Upper lobe of left lung (tissue), 6 donors: ENCODE measurements at regions not wholly inside any gene's neighbourhood (a gene's known extent, or its start where the extent isn't known, plus 50 kb on each side); places are given as distances from the start of the nearest gene placed in this dataset.

Experiments used
- ATAC-seq, 2 donors: fragments of 200-7000 bp; cut with Tn5 transposase; one replicate each; pipeline ENCODE4 v1.9.1; 2022; ENCODE audit warnings: mild to moderate bottlenecking in 2 of 2, moderate library complexity in 2 of 2; ENCODE audit not compliant: low FRiP score in 2 of 2
- DNase-seq, 2 donors: peaks; one replicate each; pipeline ENCODE4 v3.0.0-alpha.2; 2019 to 2020
- H3K27ac ChIP-seq, 4 donors: fragments of 200-600 bp; sonication (generic); one replicate each; pipeline ENCODE4 v1.5.1; 2016 to 2019
- H3K27me3 ChIP-seq, 4 donors: fragments of 200-600 bp; sonication (generic); one replicate each; pipeline ENCODE4 v1.5.1; 2017 to 2019
- H3K36me3 ChIP-seq, 4 donors: fragments of 200-600 bp; sonication (generic); one replicate each; pipeline ENCODE4 v1.5.1; 2016 to 2019
- H3K4me1 ChIP-seq, 4 donors: fragments of 200-600 bp; sonication (generic); one replicate each; pipeline ENCODE4 v1.5.1; 2018 to 2019
- H3K4me3 ChIP-seq, 4 donors: fragments of 200-600 bp; sonication (generic); one replicate each; pipeline ENCODE4 v1.5.1; 2017 to 2019; ENCODE audit warnings: mild to moderate bottlenecking in 2 of 4, moderate library complexity in 1 of 4
- H3K9me3 ChIP-seq, 4 donors: fragments of 200-600 bp; sonication (generic); one replicate each; pipeline ENCODE4 v1.5.1; 2018 to 2019
- CTCF ChIP-seq, 6 experiments: fragments of 450-650 bp in 4 of 6; fragments of 200-600 bp in 2 of 6; sonication (generic) in 2 of 6; IDR thresholded peaks; one replicate each; pipeline ENCODE4 v1.5.1; 2016 to 2019; ENCODE audit warnings: antibody characterized with exemption in 6 of 6
- EP300 ChIP-seq, 4 donors: sonication (generic); formaldehyde crosslinking; IDR thresholded peaks; one replicate each; pipeline ENCODE4 v1.5.1; 2017; ENCODE audit warnings: antibody characterized with exemption in 4 of 4, control low read depth in 2 of 4
- POLR2A ChIP-seq, 4 donors: fragments of 450-650 bp; IDR thresholded peaks; one replicate each; pipeline ENCODE4 v1.5.1; 2016 to 2017; ENCODE audit warnings: antibody characterized with exemption in 4 of 4, mild to moderate bottlenecking in 2 of 4
- POLR2AphosphoS5 ChIP-seq, 2 donors: sonication (generic); formaldehyde crosslinking; IDR thresholded peaks; one replicate each; pipeline ENCODE4 v1.5.1; 2017; ENCODE audit warnings: antibody characterized with exemption in 2 of 2
- WGBS, 2 donors: methylation state at CpG; one replicate each; pipeline ENCODE4 v1.1.5; 2017 to 2018; 5-methylcytosine and 5-hydroxymethylcytosine counted together
- donor health status: DM: no; HTN: no; CAD: no; lungs with moderate emphysema.
- donor health status: DM: no; HTN: yes; CAD: no; lungs with severe emphysema.

- no peak overlapping the region for H3K4me3 ChIP-seq
- H3K36me3 ChIP-seq: no peaks in the 10 kb centered on the region
- DNase-seq: no peak
- WGBS, 2 donors: 83 to 88% methylated on average over 5 of the region's 5 CpGs
- no peak overlapping the region for H3K27ac ChIP-seq
- H3K9me3 ChIP-seq: no peaks in the 10 kb centered on the region
- no peaks in the 10 kb centered on the region for H3K27me3 ChIP-seq
- no peaks in the 10 kb centered on the region for H3K4me1 ChIP-seq
- ATAC-seq: no peak
- TF ChIP-seq POLR2AphosphoS5 (IDR thresholded peaks at IDR 0.05) (no peak), CTCF (IDR thresholded peaks at IDR 0.05) (no peak), POLR2A (IDR thresholded peaks at IDR 0.05) (no peak), EP300 (IDR thresholded peaks at IDR 0.05) (no peak)
These were observed 423.2 kb upstream of the PCDH15 start for GRCh38 chr10:55224007-55224781.

DNA sequence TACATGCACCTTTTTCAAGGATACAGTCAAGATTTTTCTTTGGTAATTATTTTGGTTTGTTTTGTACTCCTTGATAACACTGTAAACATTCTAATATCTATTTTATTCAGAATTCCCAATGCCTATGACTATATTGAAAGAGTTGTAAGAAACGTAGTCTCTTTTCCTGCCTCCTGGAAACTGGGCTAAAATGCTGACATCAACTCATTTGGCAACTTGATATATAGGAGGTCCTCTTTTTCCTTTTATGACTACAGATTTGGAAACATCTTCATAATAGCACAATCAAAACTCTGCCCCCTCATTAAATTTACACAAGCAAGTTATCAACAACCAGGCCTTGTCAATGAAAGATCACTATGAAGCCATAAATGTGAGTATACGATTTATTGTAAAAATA is 422.3 kb upstream of the PCDH15 start:
- H3K4me3 ChIP-seq: no peak overlapping the region
- H3K36me3 ChIP-seq: no peaks in the 10 kb centered on the region
- H3K27ac ChIP-seq: no peak overlapping the region
- no peak for ATAC-seq
- H3K27me3 ChIP-seq: no peaks in the 10 kb centered on the region
- no peaks in the 10 kb centered on the region for H3K4me1 ChIP-seq
- DNase-seq: no peak
- 88% methylated on average over 2 of the region's 2 CpGs for WGBS, 2 donors
- no peaks in the 10 kb centered on the region for H3K9me3 ChIP-seq
- TF ChIP-seq POLR2A (IDR thresholded peaks at IDR 0.05) (no peak), POLR2AphosphoS5 (IDR thresholded peaks at IDR 0.05) (no peak), EP300 (IDR thresholded peaks at IDR 0.05) (no peak), CTCF (IDR thresholded peaks at IDR 0.05) (no peak)

DNA sequence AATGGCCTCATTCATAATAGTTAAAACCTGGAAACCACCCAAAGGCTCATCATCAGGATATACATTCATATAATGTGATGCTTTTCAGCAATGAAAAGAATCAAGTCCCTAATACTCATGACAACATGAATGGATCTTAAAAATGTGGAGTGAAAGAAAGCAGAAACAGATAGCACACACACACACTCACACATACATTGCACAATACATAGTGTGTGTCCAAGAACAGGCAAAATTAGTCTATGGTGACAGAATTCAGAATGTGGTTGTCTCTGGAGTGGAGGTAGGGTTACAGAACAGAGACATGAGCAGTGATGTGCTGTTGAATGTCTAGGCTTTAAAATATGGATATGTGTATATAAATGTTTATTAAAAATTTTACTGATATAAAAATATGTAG is 419.9 kb upstream of the PCDH15 start:
- Histone ChIP-seq H3K4me3 (no peak overlapping the region), H3K4me1 (no peaks in the 10 kb centered on the region), H3K9me3 (no peaks in the 10 kb centered on the region), H3K27ac (no peak overlapping the region), H3K27me3 (no peaks in the 10 kb centered on the region), H3K36me3 (no peaks in the 10 kb centered on the region)
- no peak for DNase-seq
- no peak for ATAC-seq
- TF ChIP-seq POLR2AphosphoS5 (IDR thresholded peaks at IDR 0.05) (no peak), EP300 (IDR thresholded peaks at IDR 0.05) (no peak)

DNA sequence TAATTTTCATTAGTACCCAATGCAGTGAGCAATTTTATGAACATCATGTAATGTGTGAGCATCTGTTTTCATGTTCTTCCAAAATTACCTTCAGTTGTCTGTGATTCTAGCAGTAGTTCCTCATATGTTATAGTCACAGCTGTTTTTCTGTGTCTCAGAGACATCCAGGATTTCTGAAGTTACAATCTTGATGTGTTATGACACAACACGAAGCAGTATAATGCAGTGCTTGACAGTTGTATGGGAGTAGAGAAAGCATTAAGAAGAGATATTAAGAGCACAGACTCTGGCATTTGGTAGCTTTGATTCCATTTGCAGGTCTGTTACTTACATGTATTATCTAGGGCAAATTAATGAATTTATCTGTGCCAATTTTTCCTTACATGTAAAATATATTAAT is 414.7 kb upstream of the PCDH15 start:
- Histone ChIP-seq H3K27me3 (no peaks in the 10 kb centered on the region), H3K4me1 (no peaks in the 10 kb centered on the region), H3K27ac (no peak overlapping the region), H3K4me3 (no peak overlapping the region), H3K36me3 (no peaks in the 10 kb centered on the region), H3K9me3 (no peaks in the 10 kb centered on the region)
- ATAC-seq (no peak), DNase-seq (no peak)
- WGBS, 2 donors: 88 to 95% methylated on average over 1 of the region's 1 CpG
- TF ChIP-seq POLR2A (IDR thresholded peaks at IDR 0.05) (no peak), CTCF (IDR thresholded peaks at IDR 0.05) (no peak), POLR2AphosphoS5 (IDR thresholded peaks at IDR 0.05) (no peak), EP300 (IDR thresholded peaks at IDR 0.05) (no peak)

DNA sequence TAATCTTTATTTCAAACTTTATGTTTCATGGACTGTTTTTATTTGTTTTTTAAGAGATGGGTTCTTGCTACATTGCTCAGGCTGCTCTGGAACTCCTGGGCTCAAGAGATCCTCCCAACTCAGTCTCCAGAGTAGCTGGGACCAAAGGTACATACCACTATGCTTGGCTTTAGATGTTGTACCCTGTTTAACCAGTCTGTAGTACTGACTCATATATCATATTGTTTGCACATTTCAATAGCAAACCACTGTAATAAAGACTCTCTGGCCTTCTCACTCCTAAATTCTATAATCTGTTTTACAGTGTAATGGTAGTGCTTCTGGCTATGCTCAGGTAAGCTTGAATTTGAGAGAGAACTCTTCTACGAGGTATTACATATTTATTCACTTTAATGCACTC is 413.6 kb upstream of the PCDH15 start:
- H3K36me3 ChIP-seq: no peaks in the 10 kb centered on the region
- H3K9me3 ChIP-seq: no peaks in the 10 kb centered on the region
- 78 to 89% methylated on average over 1 of the region's 1 CpG for WGBS, 2 donors
- H3K4me3 ChIP-seq: no peak overlapping the region
- ATAC-seq: no peak
- DNase-seq: no peak
- H3K27me3 ChIP-seq: no peaks in the 10 kb centered on the region
- no peak overlapping the region for H3K27ac ChIP-seq
- no peaks in the 10 kb centered on the region for H3K4me1 ChIP-seq
- TF ChIP-seq EP300 (IDR thresholded peaks at IDR 0.05) (no peak), POLR2A (IDR thresholded peaks at IDR 0.05) (no peak), CTCF (IDR thresholded peaks at IDR 0.05) (no peak), POLR2AphosphoS5 (IDR thresholded peaks at IDR 0.05) (no peak)
